ENCODE measurements at regions not wholly inside any gene's neighbourhood (a gene's known extent, or its start where the extent isn't known, plus 50 kb on each side); places are given as distances from the start of the nearest gene placed in this dataset.
"Not testable (repeated sequence)": the region's sequence is repeated elsewhere in the genome, so short reads cannot be mapped to it uniquely, and the experiment has no call there.

DNA sequence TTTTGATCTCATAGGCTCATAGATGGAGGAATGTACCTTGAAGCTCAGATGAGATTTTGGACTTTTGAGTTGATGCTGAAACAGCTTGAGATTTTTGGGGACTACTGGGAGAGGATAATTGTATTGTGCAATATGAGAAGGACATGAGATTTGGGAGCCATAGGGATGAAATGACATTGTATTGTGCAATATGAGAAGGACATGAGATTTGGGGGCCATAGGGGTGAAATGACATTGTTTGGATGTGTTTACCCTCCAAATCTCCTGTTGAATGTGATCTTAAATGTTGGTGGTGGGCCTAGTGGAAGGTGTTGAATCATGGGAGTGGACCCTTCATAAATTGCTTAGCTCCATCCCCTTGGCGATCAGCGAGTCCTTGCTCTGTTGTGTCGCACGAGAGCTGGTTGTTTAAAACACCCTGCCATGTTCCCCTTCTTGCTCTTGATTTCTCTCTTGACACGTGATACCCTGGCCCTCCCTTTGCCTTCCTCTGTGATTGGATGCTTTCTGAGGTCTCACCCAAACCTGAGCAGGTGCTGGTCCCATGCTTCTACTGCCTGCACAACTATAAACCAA lies 110.9 kb upstream of the TPTE start:
- DNase-seq, result not testable (repeated sequence)

DNA sequence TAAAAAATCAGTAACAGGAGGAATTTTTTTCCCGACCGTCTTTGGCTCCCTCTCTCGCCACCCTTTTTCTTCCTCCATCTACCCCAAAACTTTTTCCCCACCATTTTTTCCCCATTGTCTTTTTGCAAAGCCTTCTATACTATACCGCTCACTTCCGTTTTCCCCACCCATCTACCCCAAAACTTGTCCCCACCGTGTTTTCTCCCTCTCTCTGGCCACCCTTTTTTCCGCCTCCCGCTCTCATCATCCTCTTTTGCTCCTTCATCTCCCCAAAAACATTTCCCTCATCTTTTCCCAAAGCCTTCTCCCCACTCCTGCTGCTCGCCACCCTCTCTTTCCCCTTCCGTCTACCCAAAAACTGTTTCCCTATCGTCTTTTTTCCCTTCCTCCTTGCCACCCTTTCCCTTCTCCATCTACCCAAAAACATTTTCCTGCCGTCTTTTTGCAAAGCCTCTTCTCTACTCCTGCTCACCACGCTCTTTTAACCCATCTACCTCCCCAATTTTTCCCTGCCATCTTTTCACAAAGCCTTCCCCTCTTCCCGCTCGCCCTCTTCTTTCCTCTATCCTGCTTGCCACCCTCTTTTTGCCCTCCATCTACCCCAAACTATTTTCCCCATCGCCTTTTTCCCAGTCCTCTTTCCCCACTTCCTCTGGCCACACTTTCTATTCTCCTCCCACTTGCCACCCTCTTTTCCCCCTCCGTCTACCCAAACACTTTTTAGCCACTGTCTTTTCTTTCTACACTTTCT lies 109.4 kb upstream of the TPTE start:
- DNase-seq, result not testable (repeated sequence)

DNA sequence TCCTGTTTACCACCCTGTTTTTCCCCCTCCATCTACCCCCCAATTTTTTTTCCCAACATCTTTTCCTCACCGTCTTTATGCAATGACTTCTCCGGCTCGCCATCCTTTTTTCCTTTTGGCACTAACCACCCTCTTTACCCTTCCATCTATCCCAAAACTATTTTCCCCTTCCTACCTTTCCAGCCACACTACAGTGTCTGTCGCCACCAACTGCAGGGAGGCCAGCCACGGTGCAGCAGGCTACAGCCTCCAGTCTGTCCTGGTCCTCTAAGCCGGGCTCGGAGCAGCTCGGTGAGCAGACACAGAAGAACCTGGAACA lies 108.5 kb upstream of the TPTE start:
- DNase-seq, result not testable (repeated sequence)

DNA sequence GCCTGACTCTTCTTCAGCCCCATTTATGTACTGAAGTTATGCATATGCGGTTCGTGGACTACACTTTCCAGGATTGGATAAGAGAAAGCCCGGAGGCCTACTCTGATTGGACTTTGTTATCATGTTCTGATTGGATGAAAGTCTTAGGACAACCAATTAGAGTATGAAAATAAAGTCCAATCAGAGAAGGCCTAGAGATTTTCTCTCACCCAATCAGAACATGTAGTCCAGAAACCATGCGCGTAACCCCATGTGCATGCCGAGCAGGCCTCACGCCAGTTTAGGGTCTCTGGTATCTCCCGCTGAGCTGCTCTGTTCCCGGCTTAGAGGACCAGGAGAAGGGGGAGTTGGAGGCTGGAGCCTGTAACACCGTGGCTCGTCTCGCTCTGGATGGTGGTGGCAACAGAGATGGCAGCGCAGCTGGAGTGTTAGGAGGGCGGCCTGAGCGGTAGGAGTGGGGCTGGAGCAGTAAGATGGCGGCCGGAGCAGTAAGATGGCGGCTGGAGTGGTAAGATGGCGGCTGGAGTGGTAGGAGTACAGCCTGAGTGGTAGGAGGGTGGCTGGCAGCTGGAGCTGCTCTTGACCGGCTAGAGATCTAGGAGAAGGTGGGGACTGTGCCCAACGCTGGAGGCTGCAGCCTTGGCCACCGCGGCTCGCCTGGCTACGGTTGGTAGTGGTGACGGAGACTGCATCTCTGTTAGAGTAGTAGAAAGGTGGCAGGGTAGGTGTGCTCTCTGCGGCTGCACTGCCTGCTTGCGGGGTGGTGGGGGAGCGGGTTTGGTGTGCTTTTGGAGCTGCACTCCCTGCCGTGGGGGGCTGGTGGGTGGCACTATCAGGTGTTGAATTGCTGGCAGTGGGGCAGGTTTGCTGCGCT lies 107.9 kb upstream of the TPTE start:
- DNase-seq, result peak; percentile 90

DNA sequence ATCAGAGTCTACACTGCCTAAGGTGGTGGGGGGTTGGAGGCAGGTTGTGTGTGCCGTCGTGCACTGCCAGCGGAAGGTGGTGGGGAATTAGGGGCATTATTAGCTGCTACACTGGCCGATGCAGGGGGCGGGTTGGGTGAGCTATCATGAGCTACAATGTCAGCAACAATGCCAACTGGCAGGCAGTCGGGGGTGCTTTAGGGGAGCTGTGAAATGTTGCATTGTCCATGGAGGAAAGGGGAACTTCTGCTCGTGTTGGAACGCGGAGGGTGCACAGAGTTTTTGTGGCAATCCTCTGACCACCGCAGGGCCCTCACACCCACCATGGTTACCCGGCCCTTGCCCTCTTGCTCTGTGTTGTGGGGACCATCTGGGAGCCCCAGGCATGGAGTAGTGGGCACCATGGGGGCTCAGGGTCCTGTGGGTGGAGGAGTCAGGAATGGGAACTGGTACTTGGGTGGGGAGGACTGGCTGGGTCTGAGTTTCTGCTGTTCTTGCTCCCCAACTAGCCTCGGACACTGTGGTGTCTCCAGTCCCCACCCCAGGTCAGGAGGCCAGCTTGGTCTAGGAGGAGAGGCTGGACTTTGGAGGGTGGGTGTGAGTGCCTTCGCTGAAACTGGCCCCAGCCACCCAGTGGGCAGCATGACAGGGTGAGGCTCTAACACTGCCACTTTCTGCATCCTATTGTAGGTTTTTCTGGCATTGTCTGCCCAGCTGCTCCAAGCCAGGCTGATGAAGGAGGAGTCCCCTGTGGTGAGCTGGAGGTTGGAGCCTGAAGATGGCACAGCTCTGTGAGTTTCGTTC lies 107.1 kb upstream of the TPTE start:
- not testable (repeated sequence) for DNase-seq

DNA sequence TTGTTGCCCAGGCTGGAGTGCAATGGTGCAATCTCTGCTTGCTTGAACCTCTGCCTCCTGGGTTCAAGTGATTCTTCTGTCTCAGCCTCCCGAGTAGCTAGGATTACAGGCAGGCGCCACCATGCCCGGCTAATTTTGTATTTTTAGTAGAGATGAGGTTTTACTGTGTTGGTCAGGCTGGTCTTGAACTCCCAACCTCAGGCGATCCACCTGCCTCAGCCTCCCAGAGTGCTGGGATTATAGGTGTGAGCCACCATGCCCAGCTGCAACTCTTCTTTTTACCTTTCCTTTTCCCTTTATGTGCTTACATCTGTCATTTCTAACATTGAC lies 106.5 kb upstream of the TPTE start:
- DNase-seq, result not testable (repeated sequence)

DNA sequence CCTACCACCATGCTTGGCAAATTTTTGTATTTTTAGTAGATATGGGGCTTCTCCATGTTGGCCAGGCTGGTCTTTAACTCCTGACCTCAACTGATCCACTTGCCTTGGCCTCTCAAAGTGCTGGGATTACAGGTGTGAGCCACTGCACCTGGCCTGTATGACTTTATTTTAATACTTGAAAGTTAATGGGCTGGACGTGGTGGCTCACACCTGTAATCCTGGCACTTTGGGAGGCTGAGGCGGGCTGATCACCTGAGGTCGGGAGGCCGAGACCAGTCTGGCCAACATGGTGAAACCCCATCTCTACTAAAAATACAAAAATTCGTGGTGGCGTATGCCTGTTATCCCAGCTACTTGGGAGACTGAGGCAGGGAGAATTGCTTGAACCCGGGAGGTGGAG lies 105.9 kb upstream of the TPTE start:
- not testable (repeated sequence) for DNase-seq

DNA sequence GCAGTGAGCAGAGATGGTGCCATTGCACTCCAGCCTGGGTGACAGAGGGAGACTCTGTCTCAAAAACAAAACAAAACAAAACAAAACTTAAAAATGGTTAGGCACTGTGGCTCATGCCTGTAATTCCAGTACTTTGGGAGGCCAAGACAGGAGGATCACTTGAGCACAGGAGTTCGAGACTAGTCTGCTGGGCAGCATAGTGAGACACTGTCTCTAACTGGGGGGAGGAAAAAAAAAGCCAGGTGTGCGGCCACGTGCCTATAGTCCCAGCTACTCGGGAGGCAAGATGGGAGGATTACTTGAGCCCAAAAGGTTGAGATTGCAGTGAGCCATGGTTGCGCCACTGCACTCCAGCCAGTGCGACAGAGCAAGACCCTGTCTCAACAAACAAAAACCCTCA lies 105.5 kb upstream of the TPTE start:
- DNase-seq, result not testable (repeated sequence)

DNA sequence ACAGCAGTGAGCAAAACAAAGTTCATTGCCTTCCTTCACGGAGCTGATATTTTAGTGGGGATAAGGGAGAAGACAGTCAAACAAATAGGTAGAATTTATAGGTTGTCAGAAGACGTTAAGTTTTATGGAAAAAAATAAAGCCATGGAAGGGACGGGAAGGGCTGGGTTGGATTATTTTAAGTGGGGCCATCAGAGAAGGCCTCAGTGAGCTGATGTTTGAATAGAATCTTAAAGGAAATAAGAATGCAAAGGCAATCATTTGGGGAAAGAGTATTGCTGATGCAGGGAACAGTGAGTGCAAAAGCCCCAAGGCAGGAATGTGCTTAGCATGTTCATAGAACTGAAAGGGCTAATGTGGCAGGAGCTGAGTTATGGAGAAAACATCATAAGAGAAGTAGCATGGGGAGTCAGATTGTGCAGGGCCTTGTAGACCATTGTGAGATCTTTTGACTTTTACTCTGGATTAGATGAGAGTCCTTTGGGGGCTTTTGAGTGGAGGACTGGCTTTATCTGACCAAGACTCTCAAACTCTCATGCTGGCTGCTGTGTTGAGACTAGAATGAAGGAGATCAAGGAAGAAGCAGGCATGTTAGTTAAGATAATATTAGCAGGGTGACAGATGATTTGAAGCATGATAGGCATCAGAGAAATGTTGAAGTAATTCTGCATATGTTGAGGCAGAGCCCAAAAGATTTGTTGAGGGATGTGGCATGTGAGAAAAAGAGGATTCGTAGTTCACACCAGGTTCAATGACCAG lies 104.5 kb upstream of the TPTE start:
- DNase-seq, result peak; percentile 45

DNA sequence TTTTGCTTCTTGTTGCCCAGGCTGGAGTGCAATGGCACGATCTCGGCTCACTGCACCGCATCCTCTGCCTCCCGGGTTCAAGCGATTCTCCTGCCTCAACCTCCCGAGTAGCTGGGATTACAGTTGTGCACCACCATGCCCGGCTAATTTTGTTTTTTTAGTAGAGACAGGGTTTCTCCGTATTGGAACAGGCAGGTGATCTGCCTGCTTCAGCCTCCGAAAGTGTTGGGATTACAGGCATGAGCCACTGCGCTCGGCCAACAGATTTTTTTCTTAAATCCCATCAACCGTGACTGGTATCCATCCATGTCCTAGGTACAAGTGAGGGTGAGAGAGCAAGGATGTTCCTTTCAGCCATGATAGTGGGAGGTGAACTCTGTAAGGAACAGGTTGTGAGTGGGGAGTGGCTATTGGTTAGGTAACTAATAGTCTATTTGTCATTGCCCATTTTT lies 103.8 kb upstream of the TPTE start:
- DNase-seq, result not testable (repeated sequence)

DNA sequence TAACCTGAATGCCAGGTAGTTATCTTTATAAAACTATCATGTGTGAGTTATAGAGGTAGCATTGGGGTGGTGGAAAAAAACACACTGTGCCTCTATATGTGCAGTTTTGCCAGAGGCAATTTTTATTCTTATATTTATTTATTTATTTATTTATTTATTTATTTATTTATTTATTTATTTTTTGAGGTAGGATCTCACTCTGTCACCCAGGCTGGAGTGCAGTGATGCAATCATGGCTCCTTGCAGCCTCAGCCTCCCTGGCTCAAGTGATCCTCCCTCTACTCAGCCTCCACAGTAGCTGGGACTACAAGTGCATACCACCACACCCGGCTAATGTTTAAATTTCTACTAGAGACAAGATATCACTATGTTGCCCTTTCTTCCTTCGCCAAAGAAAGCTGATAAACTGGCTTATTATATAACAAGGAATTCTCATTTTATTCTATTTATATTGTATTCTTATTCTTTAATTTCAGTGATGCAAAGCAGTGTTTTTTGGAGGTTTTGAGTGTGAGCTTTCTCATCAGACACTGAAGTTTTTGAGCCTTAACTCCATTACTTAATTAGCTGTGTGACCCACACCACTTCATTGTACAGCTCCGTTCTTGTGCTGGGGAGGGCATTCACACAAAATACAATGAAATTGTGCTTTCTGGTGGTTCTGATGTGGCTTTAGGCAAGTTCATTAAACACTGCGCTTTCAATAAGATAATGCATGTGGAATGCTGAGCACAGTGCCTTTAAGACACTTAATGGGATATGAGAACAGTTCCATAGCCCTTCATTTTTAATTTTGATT lies 102.9 kb upstream of the TPTE start:
- DNase-seq, result not testable (repeated sequence)

DNA sequence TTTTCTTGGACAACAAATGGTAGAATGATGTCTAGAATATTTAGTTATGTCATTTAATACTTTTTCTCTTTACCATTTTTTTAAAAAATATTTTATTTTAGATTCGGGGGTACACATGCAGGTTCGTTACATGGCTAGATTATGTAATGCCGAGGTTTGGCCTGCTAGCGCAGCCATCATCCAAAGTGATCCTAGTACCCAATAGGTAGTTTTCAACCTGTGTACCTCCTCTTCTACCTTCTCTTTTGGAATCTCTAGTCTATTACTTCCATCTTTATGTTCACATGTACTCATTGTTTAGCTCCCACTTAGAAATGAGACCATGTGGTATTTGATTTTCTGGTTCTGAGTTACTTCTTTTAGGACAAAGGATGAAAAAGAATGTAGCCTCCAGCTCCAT lies 100.2 kb upstream of the TPTE start:
- DNase-seq, result not testable (repeated sequence)

DNA sequence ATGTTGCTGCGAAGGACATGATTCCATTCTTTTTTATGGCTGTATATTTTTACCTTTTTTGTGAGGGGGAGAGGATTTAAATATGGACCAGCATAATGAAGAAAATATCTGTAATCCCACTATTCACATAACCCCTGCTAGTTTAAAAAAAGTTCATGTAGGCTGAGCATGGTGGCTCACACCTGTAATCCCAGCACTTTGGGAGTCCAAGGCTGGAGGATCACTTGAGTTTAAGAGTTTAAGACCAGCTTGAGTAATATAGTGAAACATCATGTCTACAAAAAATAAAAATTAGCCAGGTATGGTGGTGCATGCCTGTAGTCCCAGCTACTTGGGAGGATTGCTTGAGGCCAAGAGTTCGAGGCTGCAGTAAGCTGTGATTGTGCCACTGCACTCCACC lies 99.8 kb upstream of the TPTE start:
- not testable (repeated sequence) for DNase-seq

DNA sequence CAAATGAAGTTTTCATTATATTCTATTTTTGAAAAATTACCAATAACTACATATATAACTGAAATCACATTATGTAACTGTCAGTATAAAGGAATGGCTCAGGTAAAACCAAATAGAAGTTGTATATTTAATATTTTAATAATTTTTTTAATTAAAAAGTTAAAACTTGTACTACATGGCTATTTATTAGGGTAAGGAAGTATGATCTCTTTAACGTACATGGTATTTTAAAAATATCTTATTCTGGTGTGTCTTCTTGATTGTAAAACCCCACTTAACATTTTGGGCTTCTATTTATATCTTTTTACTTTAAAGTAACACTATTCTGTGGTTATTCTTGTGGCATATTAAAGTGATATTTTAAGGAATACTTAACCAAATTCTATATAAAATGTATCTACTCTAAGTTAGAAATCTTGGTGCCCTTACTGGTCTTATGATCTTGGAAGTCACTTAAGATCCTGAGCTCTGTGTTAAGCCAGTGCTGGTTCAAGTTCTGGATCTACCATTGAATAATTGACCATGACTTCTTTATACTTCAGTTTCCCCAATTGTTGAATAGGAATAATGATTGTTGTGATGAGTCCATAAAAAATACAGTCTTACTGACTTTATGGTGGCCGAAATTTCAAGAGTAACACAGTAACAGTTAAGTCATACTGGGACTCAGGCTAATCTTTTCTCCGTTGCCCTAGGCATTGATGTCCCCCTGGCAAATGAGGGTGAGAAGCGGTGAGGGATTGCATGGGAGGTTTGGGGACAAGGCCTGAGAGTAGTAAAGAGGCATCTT lies 97.1 kb upstream of the TPTE start:
- not testable (repeated sequence) for DNase-seq

DNA sequence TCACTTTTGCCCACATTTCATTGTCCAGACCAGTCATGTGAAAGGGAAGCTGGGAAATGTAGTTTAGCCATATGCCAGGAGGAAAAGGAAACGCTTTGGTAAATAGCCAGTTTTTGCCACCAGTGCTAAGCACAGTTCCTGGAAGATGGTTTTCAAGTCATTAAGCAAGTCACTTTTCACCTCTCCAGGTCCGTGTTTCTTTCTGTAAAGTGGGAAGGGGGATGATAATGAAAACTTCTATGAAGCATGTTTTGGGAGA lies 96.6 kb upstream of the TPTE start:
- DNase-seq, result not testable (repeated sequence)

DNA sequence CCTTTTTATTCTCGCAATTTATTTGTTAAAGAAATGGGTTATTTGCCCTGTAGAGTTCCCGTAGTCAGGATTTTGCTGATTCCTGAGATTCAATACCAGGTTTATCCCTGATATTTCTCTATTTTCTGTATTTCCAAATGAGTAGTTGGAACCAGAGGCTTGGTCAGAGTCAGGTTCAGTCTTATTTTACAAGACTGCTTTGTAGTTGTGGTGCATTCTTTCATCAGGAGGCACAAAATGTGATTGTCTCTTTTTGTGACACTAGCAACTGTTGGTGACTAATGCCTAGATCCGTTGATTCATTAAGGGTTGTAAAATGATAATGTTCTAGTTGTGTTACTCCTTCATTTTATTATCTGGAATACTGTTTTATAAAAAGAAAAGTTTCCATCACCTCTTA lies 95.5 kb upstream of the TPTE start:
- no peak for DNase-seq

DNA sequence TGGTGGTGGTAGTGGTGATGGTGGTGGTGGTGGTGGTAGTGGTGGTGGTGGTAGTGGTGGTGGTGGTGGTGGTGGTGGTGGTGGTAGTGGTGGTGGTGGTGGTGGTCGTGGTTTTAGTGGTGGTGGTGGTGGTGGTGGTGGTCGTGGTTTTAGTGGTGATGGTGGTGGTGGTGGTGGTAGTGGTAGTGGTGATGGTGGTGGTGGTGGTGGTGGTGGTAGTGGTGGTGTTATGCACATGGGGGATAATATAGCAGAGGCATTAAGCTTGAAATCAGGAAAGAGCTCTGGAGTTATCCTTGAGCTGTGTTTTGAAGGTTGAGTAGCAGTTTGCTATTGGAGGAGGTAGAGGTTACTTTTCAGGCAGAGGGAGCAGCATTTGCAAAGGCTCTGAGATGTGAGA lies 94.6 kb upstream of the TPTE start:
- DNase-seq, result not testable (repeated sequence)

DNA sequence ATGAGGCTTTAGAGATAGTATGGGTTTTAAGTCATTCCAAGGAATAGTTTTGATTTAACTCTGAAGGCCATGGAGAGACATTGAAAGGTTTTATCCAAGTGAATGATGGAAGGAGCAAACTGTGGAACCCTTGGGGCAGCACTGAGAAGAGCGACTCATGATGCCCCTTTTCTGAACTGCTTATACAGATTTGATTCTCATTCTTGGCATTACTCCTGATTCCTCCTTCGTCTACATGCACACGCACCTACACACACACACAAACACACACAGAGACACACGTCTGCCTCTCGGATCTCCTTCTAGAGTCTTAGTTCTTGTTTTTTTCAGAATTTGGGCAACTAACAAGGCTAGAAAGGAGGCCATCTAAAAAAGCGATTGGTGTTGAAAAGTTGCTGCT lies 94.1 kb upstream of the TPTE start:
- DNase-seq, result not testable (repeated sequence)

DNA sequence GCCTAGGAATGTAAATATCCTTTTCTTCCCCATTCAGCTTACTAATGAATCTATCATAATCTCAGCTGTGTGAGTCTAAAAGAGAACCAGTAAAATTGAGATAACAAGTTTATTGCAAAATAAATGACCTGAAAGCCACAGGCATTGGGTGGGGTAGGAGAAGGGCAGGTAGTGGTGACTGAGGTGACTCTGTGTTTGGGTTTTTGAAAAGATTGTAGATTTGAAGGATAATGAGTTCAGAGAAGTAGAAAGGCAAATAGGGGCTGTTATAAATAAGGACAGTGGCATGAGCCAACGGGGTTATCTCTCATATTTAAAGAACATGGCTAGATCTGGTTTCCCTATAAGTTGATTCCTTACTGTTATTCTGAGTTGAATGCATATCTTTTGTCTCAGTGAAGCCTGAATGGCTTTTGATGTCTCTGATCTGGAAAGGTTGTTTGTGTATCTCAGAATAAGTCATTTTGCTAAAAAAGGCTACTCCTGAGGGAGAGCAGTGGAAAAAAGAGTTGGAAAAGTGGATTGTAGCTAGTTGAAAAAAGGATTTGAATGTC lies 92.3 kb upstream of the TPTE start:
- not testable (repeated sequence) for DNase-seq

DNA sequence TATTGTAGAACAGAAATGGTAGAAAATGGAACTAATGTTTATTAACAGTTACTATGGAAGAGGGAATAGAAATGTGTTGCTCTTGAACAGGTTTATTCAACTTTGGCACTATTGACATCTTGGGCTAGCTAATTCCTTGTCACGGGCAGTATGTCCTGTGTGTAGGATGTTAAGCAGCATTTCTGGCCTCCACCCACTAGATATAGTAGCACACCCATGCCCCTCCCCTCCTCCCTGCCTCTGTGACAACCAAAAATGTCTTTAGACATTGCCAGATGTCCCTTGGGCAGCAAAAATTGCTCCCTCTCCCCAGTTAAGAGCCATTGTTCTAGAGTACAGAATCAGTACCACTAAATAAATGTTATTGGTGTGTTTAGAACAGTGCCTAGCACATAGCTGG lies 91.4 kb upstream of the TPTE start:
- DNase-seq, result no peak

DNA sequence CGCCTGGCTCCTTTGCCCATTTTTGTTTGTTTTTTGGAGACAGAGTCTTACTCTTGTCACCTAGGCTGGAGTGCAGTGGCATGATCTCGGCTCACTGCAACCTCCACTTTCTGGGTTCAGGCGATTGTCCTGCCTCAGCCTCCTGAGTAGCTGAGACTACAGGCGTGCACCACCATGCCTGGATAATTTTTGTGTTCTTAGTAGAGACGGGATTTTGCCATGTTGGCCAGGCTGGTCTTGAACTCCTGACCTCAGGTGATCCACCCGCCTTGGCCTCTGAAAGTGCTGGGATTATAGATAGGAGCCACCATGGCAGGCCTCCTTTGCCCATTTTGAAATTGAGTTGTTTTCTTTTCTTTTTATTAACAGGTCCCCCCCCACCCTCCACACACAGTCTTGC lies 89.4 kb upstream of the TPTE start:
- not testable (repeated sequence) for DNase-seq
